ENCODE measurements at regions not wholly inside any gene's neighbourhood (a gene's known extent, or its start where the extent isn't known, plus 50 kb on each side); places are given as distances from the start of the nearest gene placed in this dataset.
"Not testable (repeated sequence)": the region's sequence is repeated elsewhere in the genome, so short reads cannot be mapped to it uniquely, and the experiment has no call there.

DNA sequence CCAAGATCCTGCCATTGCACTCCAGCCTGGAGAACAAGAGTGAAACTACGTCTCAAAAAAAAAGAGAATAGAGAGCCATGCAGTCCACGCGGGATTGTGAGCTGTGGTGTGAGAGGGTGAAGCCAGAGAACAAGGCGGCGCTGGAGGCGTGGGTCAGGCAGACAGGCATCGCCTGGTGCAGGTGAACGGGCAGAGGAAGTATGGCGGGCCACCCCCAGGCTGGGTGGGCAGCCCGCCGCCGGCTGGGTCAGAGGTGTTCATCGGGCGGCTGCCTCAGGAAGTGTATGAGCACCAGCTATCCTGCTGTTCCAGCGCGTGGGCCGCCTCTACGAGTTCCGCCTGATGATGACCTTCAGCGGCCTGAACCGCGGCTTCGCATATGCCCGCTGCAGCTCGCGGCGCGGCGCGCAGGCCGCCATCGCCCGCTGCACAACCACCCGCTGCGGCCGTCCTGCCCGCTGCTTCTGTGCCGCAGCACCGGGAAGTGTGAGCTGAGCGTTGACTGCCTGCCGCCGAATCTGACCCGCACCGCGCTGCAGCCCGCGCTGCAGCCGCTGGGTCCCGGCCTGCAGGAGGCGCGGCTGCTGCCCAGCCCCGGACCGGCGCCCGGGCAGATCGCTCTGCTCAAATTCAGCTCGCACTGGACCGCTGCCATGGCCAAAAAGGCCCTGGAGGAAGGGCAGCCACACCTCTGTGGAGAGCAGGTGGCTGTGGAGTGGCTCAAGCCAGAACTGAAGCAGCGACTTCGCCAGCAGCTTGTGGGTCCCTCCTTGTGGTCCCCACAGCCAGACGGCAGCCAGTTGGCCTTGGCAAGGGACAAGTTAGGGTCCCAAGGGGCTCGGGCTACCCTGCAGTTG lies 95.5 kb upstream of the PLEKHM1 start:
- in situ Hi-C loops (cut with HindIII; ENCODE audit: low sequenced_read_pairs), result not testable (repeated sequence)

DNA sequence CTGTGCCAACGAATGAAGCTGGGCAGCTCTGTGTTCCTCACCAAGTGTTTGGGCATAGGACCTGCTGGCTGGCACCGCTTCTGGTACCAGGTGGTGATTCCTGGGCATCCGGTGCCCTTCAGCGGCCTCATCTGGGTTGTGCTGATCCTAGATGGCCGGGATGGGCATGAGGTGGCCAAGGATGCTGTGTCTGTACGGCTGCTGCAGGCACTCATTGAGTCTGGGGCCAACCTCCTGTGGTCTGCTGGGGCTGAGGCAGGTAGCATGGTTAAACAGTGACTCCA lies 96.1 kb upstream of the PLEKHM1 start:
- in situ Hi-C loops (cut with HindIII; ENCODE audit: low sequenced_read_pairs), result not testable (repeated sequence)

DNA sequence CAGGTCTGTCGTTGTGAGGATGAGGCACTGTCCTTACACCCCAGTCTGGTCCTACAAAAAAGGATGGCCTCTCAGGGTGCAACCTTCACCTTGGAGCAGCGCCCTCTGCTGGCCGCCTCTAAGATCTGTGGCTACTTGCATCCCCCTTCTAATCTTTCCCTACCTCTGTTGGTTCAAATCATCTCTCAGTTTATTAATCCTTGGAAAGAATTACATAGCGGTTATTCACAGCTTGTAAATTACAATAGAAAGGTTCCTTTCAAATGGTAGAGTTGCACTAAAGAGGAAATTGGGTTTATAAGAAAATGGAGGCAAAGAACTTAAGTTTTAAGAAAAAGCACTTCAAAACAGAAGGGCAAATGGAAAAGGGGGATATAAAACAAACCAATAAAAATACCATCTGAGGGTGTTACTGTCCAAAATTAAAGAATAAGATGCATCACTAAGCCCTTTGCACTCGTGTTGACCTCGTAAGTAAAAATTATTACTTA lies 102.0 kb upstream of the PLEKHM1 start:
- in situ Hi-C loops (cut with HindIII; ENCODE audit: low sequenced_read_pairs), result not testable (repeated sequence)

DNA sequence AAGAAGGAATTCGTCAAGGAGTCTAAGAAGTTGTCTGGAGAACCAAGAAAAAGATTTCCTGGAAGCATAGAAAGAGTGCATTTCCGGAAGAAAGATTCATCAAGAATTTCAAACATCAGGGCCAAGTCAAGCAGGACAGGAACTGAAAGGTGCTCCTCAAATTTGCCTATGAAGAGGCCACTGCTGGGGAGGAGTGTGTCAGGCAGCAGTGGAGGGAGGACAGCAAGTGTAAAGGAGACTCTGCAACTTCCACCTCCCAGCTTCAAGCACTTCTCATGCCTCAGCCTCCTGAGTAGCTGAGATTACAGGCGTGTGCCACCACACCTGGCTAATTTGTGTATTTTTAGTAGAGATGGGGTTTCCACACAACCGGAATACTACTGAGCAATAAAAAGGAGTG lies 105.8 kb upstream of the PLEKHM1 start:
- in situ Hi-C loops (cut with HindIII; ENCODE audit: low sequenced_read_pairs), result not testable (repeated sequence)

DNA sequence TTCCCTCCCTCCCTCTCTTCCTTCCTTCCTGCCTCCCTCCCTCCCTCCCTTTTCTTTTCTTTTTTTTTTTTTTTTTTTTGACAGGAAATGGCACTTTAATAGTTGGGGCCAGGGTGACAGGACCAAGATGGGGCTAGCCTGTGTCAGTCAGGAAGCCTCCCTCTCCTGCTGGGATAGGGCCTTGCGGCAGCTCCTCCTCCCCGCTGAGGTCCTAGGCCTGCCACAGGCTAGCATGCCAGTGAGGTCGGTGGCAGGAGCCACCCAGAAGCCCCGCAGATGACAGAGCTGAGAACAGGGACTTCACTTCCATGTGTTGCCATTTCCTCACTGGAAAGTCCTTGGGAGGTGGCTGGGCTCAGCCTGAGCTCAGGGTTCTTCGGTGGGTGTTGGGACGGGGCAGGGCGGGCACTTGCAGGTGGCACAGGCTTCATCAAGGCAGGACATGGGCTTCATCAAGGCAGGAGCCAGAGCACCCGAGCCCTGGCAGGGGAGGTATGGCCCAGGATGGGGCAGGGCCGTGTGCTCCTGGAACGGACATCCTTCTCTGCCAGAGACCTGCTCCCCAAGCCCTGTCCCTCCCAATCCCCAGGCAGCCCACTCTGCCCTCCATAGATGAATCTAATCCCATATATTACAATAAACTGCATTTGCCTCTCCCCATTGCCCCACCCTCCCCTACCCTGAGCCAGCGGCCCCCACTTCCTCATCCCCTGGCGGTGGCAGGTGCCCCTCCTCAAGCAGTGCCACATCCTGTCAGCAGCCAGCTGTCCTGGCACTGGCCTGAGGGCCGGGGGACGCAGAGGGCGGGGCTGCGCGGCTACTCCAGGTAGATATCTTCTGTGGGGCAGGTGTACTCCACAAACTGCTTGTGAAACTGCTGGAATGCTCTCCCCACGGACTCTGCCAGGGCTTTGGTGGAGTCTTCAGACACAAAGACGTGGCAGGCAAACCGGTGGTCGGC lies 109.8 kb upstream of the PLEKHM1 start:
- in situ Hi-C loops (cut with HindIII; ENCODE audit: low sequenced_read_pairs), result not testable (repeated sequence)

DNA sequence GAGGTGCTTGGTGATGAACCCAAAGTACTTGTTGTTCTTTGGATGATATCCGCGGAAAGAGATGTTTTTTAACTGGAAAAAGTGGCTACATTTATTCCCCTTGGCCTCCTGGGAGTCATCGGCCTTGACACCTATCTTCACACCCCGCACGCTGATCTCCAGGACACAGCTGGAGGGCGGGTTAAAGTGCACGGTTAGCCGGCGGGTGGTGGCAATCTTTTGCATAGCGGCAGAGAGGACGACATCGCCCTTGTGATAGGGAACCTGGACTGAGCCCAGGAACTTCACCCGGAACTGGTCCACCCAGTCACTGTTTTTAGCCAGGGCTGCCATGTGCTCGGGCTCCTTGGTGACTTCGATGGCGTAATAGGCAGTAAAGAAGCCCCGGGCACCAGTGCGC lies 110.5 kb upstream of the PLEKHM1 start:
- in situ Hi-C loops (cut with HindIII; ENCODE audit: low sequenced_read_pairs), result not testable (repeated sequence)

DNA sequence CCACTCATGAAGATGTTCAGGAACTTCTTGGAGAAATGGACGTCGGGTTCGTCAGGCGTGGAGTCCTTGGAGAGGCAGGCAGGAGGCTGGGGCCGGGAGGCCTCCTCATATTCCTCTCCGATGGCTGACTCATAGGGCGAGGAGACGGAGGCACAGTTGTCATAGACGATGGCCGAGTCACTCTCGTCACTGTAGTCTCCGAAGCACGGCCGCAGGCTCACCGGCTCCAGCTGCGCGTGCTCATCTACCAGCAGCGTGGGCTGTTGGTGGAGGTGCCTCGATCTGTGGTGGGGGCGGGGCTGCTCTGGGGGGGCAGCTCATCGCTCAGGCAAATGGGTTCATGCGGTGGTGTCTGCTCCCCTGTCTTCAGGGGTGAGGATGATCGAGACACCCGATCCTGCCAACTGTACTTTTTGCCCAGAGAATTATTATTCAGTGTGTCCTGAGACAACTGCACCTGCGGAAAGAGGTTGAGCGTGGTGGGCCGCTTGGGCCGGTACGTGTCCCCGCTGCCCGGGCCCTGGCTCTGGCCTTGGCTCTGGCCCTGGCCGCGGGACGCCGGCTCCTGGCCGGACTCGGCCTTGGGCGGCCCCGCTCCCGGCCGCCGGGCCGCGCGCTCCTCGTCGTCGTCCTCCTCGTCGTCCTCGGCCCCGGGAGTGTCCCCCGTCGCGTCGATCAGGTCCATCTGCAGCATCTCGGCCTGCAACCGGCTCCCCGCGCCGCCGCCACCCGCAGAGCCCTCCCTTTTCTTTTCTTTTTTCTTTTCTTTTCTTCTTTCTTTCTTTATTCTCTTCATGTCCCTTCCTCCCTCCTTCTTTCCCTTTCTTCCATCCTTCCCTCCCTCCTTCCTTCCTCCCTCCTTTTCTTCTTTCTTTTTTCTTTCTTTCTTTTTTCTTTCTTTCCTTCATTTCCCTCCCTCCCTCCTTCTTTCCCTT lies 111.4 kb upstream of the PLEKHM1 start:
- in situ Hi-C loops (cut with HindIII; ENCODE audit: low sequenced_read_pairs), result not testable (repeated sequence)

DNA sequence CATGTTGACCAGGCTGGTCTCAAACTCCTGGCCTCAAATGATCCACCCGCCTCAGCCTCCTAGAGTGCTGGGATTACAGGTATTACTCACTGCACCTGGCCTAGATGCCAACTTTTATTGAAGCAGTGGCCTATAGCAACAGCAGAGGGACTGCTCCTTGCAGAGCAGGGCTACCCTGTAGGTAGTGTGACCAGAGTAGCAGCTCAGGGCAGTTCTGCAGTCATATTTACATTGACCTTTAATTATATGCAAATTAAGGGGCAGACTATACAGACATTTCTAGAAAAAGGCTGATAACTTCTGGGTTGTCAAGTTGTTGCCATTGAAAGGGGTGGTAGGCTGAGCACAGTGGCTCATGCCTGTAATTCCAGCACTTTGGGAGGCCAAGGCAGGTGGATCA lies 115.2 kb upstream of the PLEKHM1 start:
- in situ Hi-C loops (cut with HindIII; ENCODE audit: low sequenced_read_pairs), result not testable (repeated sequence)

DNA sequence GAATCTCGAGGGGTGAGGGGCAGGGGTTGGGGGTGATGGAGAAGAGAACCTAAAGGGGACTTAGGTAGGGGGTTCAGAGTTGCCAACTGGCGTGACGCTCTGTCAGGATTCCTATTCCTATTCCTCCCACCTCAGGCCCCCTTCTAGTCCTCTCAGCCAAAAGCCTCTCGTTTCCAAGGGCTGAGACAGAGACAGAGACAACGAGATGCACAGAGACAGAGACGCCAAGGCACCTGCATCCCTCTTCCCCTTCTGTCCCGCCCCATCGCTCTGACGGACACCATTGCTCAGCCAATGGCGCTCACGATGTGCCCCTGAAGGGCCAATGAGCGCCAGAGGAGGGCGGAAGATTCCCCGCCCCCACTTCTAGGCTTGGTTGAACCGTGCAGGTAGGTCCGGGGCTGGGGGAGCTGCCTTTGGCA lies 129.5 kb upstream of the PLEKHM1 start:
- in situ Hi-C loops (cut with HindIII; ENCODE audit: low sequenced_read_pairs), result not testable (repeated sequence)

DNA sequence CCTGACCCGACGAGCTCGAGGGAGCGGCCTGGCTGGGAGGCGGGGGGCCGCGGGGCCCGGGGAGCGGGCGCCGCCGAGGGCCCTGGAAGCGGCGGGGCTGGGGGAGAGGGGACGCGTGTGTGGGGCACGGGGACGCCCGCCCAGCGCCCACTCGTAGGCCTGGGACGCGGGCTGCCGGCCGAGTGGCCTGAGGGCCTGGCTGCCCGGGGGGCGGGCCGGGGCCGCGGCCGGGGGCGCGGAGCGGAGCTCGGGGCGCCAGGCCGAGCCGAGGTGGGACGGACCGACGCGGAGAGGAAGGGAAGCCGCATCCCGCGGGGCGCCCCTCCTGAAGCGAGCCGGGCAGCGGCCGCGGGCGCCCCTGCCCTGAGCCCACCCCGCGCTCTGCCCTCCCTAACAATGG lies 129.9 kb upstream of the PLEKHM1 start:
- in situ Hi-C loops (cut with HindIII; ENCODE audit: low sequenced_read_pairs), result not testable (repeated sequence)

DNA sequence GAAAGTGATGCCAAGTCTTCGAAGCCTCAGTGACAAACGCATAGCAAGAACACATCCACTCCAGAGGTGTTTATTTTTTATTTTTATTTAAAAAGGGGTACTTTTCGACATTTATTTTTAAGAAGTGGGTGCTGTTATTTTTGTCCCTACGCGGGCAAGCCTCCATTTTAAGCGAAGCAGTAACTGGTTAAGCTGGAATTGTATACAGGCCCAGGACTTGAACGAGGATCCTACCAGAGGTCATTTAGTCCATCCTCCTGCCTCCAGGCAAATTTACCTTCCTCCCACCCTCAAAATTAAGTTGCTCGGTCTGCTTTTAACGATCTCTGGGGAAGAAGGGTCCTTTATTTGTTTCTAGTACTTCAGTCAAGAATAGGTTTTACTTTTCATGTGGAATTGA lies 130.6 kb upstream of the PLEKHM1 start:
- in situ Hi-C loops (cut with HindIII; ENCODE audit: low sequenced_read_pairs), result not testable (repeated sequence)

DNA sequence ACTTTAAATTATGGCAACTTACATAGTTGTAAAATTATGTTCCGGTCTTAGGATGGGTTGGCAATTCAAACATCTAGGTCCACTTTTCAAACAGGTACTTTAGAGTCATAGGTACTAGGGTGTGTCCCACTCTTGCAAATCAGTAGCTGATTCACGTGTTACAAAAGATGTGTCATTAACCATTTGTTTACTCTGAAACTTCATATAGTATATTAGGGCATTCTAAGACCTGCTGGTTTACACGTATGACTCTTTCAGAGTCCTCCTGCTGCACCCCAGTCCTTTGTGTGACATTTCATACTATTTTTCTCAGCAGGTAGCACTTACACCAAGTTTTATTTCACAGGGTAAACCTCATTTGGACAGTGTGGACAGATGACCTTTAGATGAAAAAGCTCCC lies 131.8 kb upstream of the PLEKHM1 start:
- in situ Hi-C loops (cut with HindIII; ENCODE audit: low sequenced_read_pairs), result not testable (repeated sequence)

DNA sequence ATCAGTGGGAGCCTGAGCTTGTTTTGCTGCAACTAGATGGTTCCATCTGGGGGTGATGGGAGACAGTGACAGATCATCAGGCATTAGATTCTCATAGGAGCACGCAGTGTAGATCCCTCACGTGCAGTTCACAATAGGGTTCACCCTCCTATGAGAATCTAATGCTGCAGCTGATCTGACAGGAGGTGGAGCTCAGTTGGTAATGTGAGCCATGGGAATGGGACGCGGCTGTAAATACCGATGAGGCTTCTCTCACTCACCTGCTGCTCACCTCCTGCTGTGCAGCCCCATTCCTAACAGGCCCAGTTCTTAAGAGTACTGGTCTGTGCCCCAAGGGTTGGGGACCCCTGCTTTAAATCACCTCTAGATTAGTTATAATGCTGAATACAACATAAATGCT lies 137.5 kb upstream of the PLEKHM1 start:
- in situ Hi-C loops (cut with HindIII; ENCODE audit: low sequenced_read_pairs), result loop anchor here (25.0 kb wide), 1 partner anchor 316 kb away; the partner anchor contains the start of gene MAP3K14

DNA sequence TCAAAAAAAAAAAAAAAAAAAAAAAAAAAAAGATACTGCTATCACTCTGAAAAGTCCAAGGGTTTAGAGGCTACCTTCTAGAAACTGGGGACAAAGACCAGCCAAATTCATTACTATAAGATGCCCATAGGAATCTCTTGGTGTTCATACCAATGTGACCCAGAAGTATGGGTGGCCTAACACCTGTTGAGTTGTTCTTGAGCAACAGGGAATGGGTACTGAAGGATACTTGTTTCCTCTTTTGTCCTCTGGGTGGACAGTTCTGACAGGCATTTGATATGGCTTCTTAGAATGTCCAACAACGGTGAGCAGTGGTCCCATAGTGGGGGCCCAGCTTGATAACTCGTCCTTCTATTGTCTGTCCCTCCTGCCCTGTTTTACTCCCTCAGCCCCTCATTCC lies 141.4 kb upstream of the PLEKHM1 start:
- in situ Hi-C loops (cut with HindIII; ENCODE audit: low sequenced_read_pairs), result loop anchor here (10.0 to 25.0 kb wide), 2 partner anchors 223 to 320 kb away; partner anchors contain the start of gene MAP3K14

DNA sequence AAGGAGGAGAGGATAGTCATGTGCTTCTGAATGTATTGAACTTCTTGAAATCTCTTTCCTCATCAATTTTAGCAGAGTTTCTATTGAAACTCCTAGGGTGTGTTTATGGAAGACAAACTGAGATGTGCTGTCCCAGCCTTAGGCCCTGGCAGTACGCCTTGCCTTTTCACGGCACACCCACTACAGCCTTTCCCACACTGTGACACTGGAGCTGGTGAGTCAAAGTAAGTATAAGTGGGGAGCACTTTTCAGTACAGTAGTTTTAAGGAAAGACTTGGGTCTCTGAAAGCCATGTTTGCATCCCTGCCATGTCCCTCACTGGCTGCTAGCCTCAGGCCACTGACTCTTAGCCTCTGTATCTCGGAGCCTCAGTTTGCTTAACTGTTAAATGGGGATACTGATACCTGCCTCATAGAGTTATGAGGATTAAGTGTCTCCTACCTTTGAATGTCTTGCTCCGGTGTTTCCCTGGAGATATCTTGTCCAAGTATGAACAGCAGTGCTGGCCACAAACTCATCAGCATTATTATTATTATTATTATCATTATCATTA lies 144.7 kb upstream of the CRHR1 start:
- in situ Hi-C loops (cut with HindIII; ENCODE audit: low sequenced_read_pairs), result loop anchor here (10.0 to 25.0 kb wide), 2 partner anchors 215 to 327 kb away; partner anchors contain the start of gene MAP3K14

DNA sequence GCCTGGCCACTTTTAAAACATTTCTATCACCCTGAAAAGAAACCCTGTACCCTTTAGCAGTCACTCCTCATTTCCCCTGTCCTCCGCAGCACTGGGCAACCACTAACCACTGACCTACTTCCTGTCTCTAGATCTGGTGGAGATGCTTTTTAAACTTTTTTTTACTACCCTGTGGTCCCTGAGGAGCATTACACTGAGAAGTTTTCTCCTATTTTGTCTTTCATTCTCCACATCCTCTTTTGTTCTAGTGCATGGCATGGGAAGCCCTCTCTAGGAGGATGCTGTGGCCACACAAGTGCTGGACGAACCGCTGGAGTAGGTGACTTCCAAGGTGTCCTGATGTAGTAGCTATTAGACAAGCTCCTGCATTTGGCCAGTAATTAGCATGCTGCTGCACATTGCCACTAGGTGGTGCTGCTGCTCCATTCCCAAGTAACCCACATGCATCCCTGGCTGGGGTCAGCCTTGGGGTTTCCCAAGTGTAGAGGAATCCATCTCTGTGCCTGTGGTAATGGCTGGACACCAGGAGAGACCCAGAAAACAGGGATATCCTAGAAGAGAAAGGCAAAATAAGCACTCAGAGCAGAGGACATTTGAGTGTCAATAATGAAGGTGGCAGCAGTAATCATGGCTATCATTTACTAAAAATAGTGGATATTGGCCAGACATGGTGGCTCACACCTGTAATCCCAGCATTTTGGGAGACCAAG lies 143.8 kb upstream of the CRHR1 start:
- in situ Hi-C loops (cut with HindIII; ENCODE audit: low sequenced_read_pairs), result loop anchor here (25.0 kb wide), 1 partner anchor 328 kb away; the partner anchor contains the start of gene MAP3K14

DNA sequence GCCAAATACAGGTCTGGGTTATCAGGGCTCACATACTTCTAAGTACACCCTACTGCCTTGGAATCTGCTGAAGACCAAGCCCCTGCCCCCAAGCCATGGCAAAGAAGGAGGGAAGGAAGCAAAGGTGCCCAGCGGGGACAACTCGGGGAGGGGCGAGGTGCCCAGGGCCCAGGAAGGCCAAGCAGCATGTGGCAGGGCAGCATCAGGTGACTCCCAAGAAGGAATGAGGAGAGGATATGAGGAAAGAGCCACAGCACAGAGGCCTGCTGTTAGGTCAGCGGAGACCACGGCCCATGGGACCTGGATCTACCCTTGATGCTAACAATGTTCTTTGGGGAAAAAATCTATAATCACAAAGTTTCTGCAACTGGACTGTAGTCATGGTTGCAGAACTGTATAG lies 142.6 kb upstream of the CRHR1 start:
- in situ Hi-C loops (cut with HindIII; ENCODE audit: low sequenced_read_pairs), result loop anchor here (25.0 kb wide), 1 partner anchor 329 kb away; the partner anchor contains the start of gene MAP3K14

DNA sequence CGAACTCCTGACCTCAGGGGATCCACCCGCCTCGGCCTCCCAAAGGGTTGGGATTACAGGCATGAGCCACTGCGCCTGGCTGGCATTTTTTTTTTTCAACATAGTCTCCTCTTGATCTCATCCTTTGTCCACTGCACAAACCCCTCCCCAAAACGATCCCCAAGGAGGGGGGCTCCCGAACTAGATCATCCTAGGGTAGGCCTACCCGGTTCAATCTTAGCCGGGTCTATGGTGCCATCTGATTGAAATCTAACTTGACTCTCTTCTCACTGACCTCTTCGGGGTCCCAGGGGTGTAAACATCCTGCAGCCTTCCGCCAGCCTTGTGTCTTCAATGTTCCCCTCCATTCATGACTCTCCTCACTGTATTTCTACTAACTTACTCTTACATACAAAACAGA lies 140.5 kb upstream of the CRHR1 start:
- in situ Hi-C loops (cut with HindIII; ENCODE audit: low sequenced_read_pairs), result loop anchor here (25.0 kb wide), 1 partner anchor 331 kb away; the partner anchor contains the start of gene MAP3K14

DNA sequence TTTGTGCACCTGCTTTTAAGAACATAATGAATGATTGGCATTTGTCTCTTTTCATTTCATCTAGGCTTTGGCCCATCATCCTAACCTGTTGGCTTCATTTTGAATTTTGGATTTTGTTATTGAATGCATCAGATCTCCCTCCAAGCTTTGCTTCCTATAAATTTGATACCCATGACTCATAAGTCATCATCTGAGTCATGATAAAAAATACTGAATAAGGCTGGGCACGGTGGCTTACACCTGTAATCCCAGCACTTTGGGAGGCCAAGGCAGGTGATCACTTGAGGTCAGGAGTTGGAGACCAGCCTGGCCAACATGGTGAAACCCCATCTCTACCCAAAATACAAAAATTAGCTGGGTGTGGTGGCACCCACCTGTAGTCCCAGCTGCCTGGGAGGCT lies 139.5 kb upstream of the CRHR1 start:
- in situ Hi-C loops (cut with HindIII; ENCODE audit: low sequenced_read_pairs), result loop anchor here (25.0 kb wide), 1 partner anchor 332 kb away; the partner anchor contains the start of gene MAP3K14

Measured in endothelial cell of hepatic sinusoid (primary cell).